RWPE2 (cell line): ENCODE measurements at regions not wholly inside any gene's neighbourhood (a gene's known extent, or its start where the extent isn't known, plus 50 kb on each side); places are given as distances from the start of the nearest gene placed in this dataset.

ENCODE experiments used
- ATAC-seq: fragments of 200-7000 bp; cut with Tn5 transposase; 3 replicates; pipeline ENCODE4 v1.9.1; 2021; ENCODE audit warnings: low read depth
- DNase-seq: peaks from one replicate; pipeline ENCODE4 v3.0.0-alpha.2; 2020; ENCODE audit warnings: low spot score
- H3K27ac ChIP-seq: fragments of 450-650 bp; 2 replicates; pipeline ENCODE4 v1.5.1; 2017; ENCODE audit warnings: mild to moderate bottlenecking; ENCODE audit not compliant: poor library complexity, severe bottlenecking
- H3K27me3 ChIP-seq: fragments of 250-450 bp; sonication (Bioruptor Pico); 2 replicates; pipeline ENCODE4 v1.5.1; 2021; ENCODE audit warnings: mild to moderate bottlenecking, moderate library complexity; ENCODE audit not compliant: insufficient read depth, poor library complexity, severe bottlenecking
- H3K36me3 ChIP-seq: fragments of 250-450 bp; sonication (Bioruptor Pico); 2 replicates; pipeline ENCODE4 v1.5.1; 2020; ENCODE audit warnings: low read depth, mild to moderate bottlenecking, moderate library complexity
- H3K4me1 ChIP-seq: fragments of 250-450 bp; sonication (Bioruptor Pico); 2 replicates; pipeline ENCODE4 v1.5.1; 2021; ENCODE audit warnings: mild to moderate bottlenecking, moderate library complexity; ENCODE audit not compliant: insufficient read depth, poor library complexity, severe bottlenecking
- H3K4me3 ChIP-seq: fragments of 250-450 bp; sonication (Bioruptor Pico); 2 replicates; pipeline ENCODE4 v1.5.1; 2021; ENCODE audit warnings: mild to moderate bottlenecking, moderate library complexity; ENCODE audit not compliant: severe bottlenecking
- H3K9me3 ChIP-seq: fragments of 250-450 bp; sonication (Bioruptor Pico); 2 replicates; pipeline ENCODE4 v1.5.1; 2021; ENCODE audit warnings: mild to moderate bottlenecking, moderate library complexity; ENCODE audit not compliant: severe bottlenecking
- TF ChIP-seq, protein P1 (sequence below): fragments of 450-650 bp; IDR thresholded peaks from one replicate; pipeline ENCODE4 v1.5.1; 2017; ENCODE audit warnings: mild to moderate bottlenecking, moderate library complexity; ENCODE audit not compliant: poor library complexity, severe bottlenecking

DNA sequence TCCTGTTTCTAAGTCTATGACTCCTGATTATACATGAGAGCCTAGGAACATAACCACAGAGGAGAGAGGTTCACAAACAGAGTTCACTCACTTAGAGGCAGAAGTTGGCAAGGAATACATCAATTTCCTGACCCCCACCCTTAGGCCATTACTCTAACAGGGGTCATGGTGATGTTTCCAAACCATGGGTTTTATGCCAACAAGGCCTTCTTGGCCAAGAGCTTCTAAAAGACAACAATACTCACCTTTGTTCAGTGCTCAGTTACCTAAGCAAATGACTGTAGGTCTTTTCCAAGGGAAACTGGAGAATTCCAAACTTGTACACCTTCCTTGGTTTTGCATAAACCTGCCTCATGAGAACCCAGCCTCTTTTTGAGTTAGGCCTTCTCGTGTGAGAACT lies 52.6 kb downstream of the ERICH4 start:
- Histone ChIP-seq H3K27me3 (peaks cover 4% of the 10 kb centered on the region), H3K27ac (no peak overlapping the region), H3K36me3 (no peaks in the 10 kb centered on the region), H3K4me1 (no peaks in the 10 kb centered on the region), H3K9me3 (no peaks in the 10 kb centered on the region), H3K4me3 (no peak overlapping the region)
- TF ChIP-seq, protein P1, sequence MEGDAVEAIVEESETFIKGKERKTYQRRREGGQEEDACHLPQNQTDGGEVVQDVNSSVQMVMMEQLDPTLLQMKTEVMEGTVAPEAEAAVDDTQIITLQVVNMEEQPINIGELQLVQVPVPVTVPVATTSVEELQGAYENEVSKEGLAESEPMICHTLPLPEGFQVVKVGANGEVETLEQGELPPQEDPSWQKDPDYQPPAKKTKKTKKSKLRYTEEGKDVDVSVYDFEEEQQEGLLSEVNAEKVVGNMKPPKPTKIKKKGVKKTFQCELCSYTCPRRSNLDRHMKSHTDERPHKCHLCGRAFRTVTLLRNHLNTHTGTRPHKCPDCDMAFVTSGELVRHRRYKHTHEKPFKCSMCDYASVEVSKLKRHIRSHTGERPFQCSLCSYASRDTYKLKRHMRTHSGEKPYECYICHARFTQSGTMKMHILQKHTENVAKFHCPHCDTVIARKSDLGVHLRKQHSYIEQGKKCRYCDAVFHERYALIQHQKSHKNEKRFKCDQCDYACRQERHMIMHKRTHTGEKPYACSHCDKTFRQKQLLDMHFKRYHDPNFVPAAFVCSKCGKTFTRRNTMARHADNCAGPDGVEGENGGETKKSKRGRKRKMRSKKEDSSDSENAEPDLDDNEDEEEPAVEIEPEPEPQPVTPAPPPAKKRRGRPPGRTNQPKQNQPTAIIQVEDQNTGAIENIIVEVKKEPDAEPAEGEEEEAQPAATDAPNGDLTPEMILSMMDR: no peak
- no peak for DNase-seq
- no peak for ATAC-seq

DNA sequence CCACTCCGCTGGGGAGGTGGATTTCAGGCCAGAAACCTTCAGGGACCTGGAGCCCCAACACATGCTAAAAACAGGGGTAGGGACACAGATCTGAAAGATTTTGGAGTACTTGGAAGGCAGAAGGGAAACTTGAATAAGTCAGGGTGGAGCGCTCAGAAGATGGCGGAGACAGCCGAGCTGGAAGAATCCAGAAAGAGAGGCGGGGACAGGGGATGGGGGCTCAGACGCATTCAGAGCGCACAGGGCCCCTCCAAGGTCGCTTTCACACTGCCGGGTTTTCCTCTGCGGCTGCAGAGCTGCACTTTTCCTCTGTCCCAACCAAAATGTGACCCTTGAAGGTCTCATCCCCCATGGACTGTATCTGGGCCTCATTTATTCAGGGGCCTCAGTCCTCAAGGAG lies 56.9 kb downstream of the ERICH4 start:
- Histone ChIP-seq H3K4me3 (no peak overlapping the region), H3K4me1 (peaks cover 7% of the 10 kb centered on the region), H3K9me3 (no peaks in the 10 kb centered on the region), H3K27ac (no peak overlapping the region), H3K27me3 (peaks cover 4% of the 10 kb centered on the region), H3K36me3 (no peaks in the 10 kb centered on the region)
- no peak for DNase-seq
- TF ChIP-seq, protein P1: no peak
- ATAC-seq: no peak

DNA sequence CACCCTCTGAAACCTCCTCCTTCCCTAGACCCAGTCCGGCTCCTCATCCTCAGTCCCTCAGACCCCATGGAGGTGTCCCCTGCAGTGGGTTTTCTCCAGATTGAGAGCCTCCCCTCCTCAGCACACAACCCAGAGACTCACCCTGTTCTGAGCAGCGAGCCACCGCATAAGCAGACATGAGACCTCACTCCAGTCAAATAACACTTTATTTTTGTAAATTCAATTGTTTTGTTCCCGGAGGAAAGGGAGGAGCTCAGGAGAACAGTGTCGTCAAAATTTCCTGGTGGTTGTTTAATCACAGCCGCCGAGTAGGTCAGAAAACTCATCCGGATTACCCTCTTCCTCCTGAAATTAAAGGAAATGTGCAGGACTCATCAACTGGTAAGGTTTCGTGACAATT lies 57.5 kb downstream of the ERICH4 start:
- TF ChIP-seq, protein P1: no peak
- Histone ChIP-seq H3K4me1 (peaks cover 7% of the 10 kb centered on the region), H3K36me3 (no peaks in the 10 kb centered on the region), H3K27me3 (peaks cover 4% of the 10 kb centered on the region), H3K4me3 (no peak overlapping the region), H3K9me3 (no peaks in the 10 kb centered on the region), H3K27ac (no peak overlapping the region)
- ATAC-seq (no peak), DNase-seq (no peak)

DNA sequence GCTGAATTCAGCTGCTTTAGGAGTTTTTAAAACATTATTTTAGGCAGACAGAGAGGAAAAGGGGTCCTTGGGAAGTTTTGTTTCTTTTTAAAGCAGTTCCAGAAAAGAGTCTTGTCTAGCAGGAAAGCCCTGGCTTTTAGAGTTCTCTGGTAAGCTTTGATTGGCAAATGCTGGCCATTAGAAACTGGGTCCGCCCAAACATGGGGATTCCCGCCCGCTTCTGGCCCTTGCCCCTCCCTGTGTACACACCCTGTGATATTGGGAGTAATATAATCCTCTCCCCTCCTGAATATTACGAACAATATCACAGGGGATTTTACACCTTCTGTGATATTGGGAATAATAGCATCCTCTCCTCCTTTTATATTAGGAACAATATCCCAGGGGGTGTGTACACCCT lies 58.9 kb downstream of the ERICH4 start:
- no peaks in the 10 kb centered on the region for H3K36me3 ChIP-seq
- H3K27me3 ChIP-seq: peaks cover 5% of the 10 kb centered on the region
- TF ChIP-seq, protein P1: no peak
- no peak overlapping the region for H3K4me3 ChIP-seq
- peaks cover 7% of the 10 kb centered on the region for H3K4me1 ChIP-seq
- H3K27ac ChIP-seq: no peak overlapping the region
- DNase-seq (no peak), ATAC-seq (no peak)
- H3K9me3 ChIP-seq: no peaks in the 10 kb centered on the region

DNA sequence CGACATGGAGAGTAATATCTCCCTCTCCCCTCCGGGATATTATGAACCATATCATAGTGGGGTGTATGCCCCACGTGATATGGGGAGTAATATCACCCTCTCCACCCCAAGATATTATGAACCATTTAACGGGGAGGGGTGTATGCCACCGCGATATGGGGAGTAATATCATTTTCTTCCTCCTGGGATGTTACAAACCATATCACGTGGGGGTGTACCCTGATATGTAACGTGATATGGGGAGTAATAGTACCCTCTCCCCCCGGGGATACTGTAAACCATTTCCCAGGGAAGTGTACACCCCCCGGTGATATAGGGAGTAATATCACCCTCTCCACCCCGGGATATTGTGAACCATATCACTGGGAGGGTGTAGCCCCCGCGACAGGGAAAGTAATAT lies 62.1 kb downstream of the ERICH4 start:
- Histone ChIP-seq H3K4me3 (no peak overlapping the region), H3K27me3 (peaks cover 11% of the 10 kb centered on the region), H3K9me3 (no peaks in the 10 kb centered on the region), H3K27ac (no peak overlapping the region), H3K36me3 (no peaks in the 10 kb centered on the region), H3K4me1 (peaks cover 7% of the 10 kb centered on the region)
- TF ChIP-seq, protein P1: no peak
- ATAC-seq (no peak), DNase-seq (no peak)
